GM21825 (cell line): ENCODE measurements at regions not wholly inside any gene's neighbourhood (a gene's known extent, or its start where the extent isn't known, plus 50 kb on each side); places are given as distances from the start of the nearest gene placed in this dataset.
A peak's percentile ranks its signal among the peaks of the same experiment; 100 is the strongest.
"Not testable (repeated sequence)": the region's sequence is repeated elsewhere in the genome, so short reads cannot be mapped to it uniquely, and the experiment has no call there.

ENCODE experiments used
- ATAC-seq: cut with Tn5 transposase; IDR thresholded peaks from one replicate; pipeline ENCODE4 v1.9.1; 2021; ENCODE audit warnings: mild to moderate bottlenecking, moderate library complexity; ENCODE audit not compliant: unreplicated experiment

- no peak for ATAC-seq
These were observed 797.3 kb downstream of the XPNPEP1 start for GRCh38 chr10:109126016-109126415.

DNA sequence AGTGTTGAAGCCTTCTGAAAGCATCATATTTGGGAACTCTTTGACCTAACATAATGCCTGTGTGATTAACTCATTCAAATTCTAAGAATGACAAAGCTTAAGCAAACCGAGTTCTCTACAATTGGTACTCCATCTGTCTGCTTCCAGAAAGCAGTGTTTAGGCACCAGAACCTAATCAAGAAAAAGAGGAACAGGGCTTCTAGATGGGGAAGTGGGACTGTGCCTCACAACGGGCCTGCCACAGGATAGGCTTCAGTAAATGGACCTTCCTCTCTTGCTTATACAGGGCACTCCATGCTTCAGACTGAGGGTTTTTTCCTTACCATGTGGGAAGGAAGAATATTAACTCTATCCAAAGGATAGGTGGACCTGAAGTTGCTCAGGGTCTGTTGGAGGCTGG lies 808.1 kb downstream of the XPNPEP1 start:
- ATAC-seq: no peak

- ATAC-seq: no peak
These were observed 808.7 kb downstream of the XPNPEP1 start for GRCh38 chr10:109114579-109114978.

- ATAC-seq: no peak
These were observed 816.7 kb downstream of the XPNPEP1 start for GRCh38 chr10:109106604-109107003.

DNA sequence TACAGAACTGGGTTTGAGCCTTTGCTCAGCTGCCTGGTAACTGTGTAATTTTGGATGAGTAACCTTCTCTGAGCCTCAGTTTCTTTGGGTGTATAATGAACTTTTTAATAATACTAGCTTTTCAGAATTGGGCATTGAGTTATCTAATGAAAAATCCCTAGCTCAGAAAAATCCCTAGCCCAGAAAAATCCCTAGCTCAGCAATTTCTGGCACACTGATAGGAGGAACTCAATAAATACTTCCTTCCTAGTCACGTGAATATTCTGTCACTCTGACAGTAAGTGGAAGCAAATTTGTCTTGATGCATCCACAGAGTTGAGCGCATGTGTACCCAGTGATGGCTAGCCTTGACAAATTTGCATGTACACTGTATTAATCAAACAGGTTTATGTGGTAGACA lies 817.6 kb downstream of the XPNPEP1 start:
- no peak for ATAC-seq

- ATAC-seq: no peak
These were observed 818.5 kb downstream of the XPNPEP1 start for GRCh38 chr10:109104806-109105205.

DNA sequence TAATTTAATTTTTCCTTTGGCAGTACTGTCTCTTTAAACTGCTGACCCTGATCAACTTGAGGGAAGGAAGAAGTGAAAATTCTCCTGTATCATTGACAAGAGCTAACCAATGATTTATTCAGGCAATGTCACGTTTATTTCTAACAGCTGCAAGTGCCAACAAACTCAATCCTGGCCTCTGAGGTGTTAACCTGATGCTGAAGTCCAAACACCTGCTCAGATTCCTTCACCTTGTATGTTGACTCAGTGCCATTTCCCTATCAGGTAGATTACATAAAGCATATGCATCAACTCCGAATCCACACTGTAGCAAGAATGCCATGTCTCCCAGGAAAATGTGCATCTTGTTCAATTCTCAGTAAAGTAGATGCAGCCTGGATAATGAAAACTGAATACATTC lies 820.0 kb downstream of the XPNPEP1 start:
- no peak for ATAC-seq

- no peak for ATAC-seq
These were observed 833.5 kb downstream of the XPNPEP1 start for GRCh38 chr10:109089779-109090178.

DNA sequence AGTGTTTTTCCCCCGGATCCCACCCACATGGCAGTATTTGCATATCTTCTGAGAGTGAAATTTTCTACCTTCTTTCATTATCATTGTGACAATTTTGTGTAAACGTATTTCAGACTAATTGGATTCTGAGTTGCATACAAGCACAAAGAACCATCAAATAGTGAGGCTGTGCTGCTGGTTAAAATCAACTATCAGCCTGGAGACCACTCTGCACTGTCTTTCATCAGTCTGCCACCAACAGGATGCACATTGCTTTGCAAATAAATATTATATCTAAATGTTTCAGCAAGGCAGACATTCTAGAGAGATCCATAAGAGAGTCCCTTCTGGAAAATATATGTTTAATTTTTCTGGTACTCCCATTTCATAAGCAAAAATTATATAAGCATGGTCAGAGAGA lies 851.8 kb downstream of the XPNPEP1 start:
- ATAC-seq: no peak

DNA sequence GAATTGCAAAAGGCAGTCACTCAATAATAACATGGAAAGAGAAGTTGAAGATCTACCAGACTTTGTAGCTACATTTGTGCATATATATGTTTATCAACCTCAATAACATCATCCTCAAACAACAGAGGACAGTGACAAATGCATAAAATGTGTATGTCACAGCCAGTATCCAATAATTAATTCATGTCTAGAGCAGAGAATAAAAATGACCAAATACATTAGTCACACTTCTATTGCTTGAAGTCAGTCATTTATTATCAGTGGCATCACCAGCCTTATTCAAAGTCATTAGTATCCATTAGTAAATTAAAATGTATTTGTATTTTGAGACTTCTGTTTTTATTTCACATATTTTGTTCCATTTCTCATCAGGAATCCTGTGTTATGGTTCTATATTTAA lies 852.8 kb downstream of the XPNPEP1 start:
- ATAC-seq: no peak

DNA sequence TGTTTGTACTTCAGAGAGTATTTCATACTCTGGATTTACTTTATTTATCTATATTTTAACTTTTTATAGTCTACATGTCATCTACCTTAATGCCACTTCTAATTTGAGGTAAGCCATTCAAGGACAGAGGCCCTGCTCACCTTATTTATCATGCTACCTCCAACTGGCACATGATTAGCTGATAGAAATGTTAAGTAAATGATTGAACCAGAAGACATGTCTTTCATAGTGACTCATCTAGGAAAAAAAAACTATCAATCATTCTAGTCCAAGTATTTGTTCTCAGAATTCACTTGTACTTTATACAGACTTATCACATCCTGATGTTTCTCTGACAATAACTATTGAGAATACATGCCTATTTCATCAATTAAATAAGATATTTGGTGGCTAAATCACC lies 856.3 kb downstream of the XPNPEP1 start:
- no peak for ATAC-seq

DNA sequence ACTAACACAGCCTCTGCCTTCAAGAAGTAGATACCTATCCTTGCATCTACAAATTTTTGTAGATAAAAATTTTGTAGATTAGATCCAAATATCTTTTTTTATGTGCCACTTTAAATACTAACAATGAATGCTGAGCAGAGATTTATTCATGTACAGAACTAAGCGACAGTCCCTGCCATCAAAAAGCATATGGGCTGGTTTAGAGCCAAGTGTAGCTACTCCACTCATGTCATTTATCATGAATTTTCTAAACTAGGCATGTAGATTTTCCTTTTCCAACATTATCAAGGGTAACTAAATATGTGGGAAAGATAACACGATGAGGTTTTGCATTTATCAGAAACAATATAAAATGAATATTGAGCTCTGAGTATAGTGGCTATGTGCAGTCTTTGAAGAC lies 857.5 kb downstream of the XPNPEP1 start:
- ATAC-seq: no peak

GRCh38 chr10:109062371-109062770 lies 860.9 kb downstream of the XPNPEP1 start:
- peak; percentile 58 for ATAC-seq

DNA sequence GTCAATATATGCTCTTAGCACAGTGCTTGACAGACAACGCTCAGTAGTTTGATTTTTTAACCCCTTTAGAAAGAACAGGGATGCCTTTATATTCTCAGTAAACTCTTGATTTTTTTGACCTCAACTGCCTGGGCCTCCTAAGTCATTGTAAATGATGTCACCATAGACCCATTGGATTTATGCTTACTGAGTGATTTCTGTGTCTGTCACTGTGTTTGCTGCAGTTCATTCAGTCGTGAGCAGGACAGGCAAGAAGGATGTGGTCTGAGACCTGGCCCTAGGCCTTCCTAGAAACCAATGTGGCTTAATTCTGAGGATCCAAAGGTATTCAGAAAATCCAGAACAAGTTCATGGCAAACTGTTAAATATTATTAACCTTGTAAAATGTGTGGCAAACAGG lies 868.1 kb downstream of the XPNPEP1 start:
- ATAC-seq: no peak

DNA sequence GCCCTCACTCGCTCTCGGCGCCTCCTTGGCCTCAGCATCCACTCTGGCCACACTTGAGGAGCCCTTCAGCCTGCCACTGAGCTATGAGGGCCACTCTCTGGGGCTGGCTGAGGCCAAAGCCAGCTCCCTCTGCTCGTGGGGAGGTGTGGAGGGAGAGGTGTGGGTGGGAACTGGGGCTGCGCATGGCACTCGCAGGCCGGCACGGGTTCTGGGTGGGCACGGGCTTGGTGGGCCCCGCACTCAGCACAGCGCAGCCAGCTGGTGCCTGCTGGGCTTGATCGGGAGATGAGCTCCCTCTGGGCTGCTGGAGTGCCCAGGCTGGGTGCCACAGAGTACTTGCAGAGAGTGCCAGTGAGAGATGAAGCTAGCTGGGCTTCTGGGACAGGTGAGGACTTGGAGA lies 875.5 kb downstream of the XPNPEP1 start:
- no peak for ATAC-seq

- ATAC-seq: not testable (repeated sequence)
These were observed 876.9 kb downstream of the XPNPEP1 start for GRCh38 chr10:109046427-109046826.

- ATAC-seq: no peak
These were observed 882.7 kb downstream of the XPNPEP1 start for GRCh38 chr10:109040622-109041021.

GRCh38 chr10:109037978-109038377 lies 885.3 kb downstream of the XPNPEP1 start:
- ATAC-seq: no peak

GRCh38 chr10:109030581-109031210 lies 892.6 kb downstream of the XPNPEP1 start:
- no peak for ATAC-seq

DNA sequence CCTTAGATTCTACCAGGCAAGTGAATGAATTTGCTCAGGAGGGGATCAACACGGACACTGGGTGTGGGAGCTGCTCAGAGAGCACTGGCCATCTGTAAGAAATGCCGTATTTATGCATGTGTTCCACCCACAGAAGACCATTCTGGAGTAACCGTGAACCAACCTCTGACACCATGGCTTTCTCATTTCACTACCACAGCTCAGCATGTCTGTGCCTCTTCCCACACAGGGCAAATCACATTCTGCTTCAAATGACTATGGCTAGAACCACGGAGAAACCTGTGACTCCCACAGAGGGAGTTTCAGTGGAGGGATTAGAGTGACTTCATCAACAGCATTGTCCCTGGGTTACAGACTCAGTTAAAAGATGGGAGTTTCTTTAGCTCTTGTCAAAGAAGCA lies 893.4 kb downstream of the XPNPEP1 start:
- ATAC-seq: no peak

- ATAC-seq: no peak
These were observed 895.7 kb downstream of the XPNPEP1 start for GRCh38 chr10:109027534-109028185.

GRCh38 chr10:109025172-109025571 lies 898.1 kb downstream of the XPNPEP1 start:
- ATAC-seq: no peak
